Endothelial cell of umbilical vein (primary cell): ENCODE measurements at regions not wholly inside any gene's neighbourhood (a gene's known extent, or its start where the extent isn't known, plus 50 kb on each side); places are given as distances from the start of the nearest gene placed in this dataset.

Experiments used
- BruUV-seq: library from RNA; stranded (reverse); fragments of 400-500 nt; replicated peaks from 2 replicates; lab custom pipeline; 2021; lab: Mats Ljungman, UMichigan
- CTCF ChIA-PET: fragments of 300-600, 350-600 bp; sonication (Branson Sonifier 250); formaldehyde crosslinking; loops from one replicate; lab custom pipeline; 2021; ENCODE audit warnings: antibody characterized with exemption, inconsistent platforms; lab: Charles Lee
- POLR2A ChIA-PET: fragments of 300-600, 350-600 bp; sonication (Branson Sonifier 250); formaldehyde crosslinking; loops from one replicate; lab custom pipeline; 2021; ENCODE audit warnings: antibody characterized with exemption, inconsistent platforms; lab: Charles Lee
- DNase-seq: peaks from one replicate; pipeline ENCODE4 v3.0.0-alpha.2; 2011; ENCODE audit warnings: low read depth, low spot score
- FAIRE-seq: peaks from 2 replicates; lab custom pipeline; 2011; peaks lifted over from hg19 to GRCh38; lab: Jason Lieb, UNC
- H2AFZ ChIP-seq: 2 replicates; pipeline ENCODE4 v1.6.0; 2012; ENCODE audit warnings: low read depth, low read length, control low read depth, inconsistent platforms
- H3K27ac ChIP-seq: 2 replicates; pipeline ENCODE4 v1.5.1; 2011; ENCODE audit warnings: low read depth, mild to moderate bottlenecking, control low read depth, low read length, moderate library complexity; ENCODE audit not compliant: insufficient read depth
- H3K27me3 ChIP-seq, 2 experiments: 2 replicates each; pipeline versions ENCODE4 v1.6.0 to v1.6.1; 2011; ENCODE audit warnings: low read length in 2 of 2, mixed read lengths in 1 of 2; ENCODE audit not compliant: control insufficient read depth in 2 of 2, insufficient read depth in 2 of 2
- H3K36me3 ChIP-seq, 2 experiments: 2 replicates in 1 of 2; 3 replicates in 1 of 2; pipeline ENCODE4 v1.5.1; 2011; ENCODE audit warnings: low read length in 2 of 2, mild to moderate bottlenecking in 1 of 2, moderate library complexity in 1 of 2; ENCODE audit not compliant: control insufficient read depth in 2 of 2, insufficient read depth in 2 of 2; ENCODE audit errors: extremely low read depth in 1 of 2
- H3K4me1 ChIP-seq: 3 replicates; pipeline ENCODE4 v1.5.1; 2011; ENCODE audit warnings: mild to moderate bottlenecking, low read length; ENCODE audit not compliant: control insufficient read depth, insufficient read depth; ENCODE audit errors: extremely low read depth
- H3K4me2 ChIP-seq: 2 replicates; pipeline ENCODE4 v1.6.1; 2011; ENCODE audit warnings: low read length, control low read depth, mixed read lengths; ENCODE audit not compliant: insufficient read depth
- H3K4me3 ChIP-seq, 3 experiments: fragments of 200-600 bp in 1 of 3; sonication (generic), shearing (Covaris generic) in 1 of 3; replicated peaks in 1 of 3; 2 replicates each; pipeline ENCODE4 v1.5.1; 2011 to 2016; ENCODE audit warnings: control low read depth in 3 of 3, low read length in 3 of 3, mild to moderate bottlenecking in 2 of 3, inconsistent platforms in 1 of 3, low read depth in 1 of 3, moderate library complexity in 1 of 3; ENCODE audit not compliant: insufficient read depth in 1 of 3
- H3K79me2 ChIP-seq: 2 replicates; pipeline ENCODE4 v1.6.0; 2012; ENCODE audit warnings: low read length, inconsistent platforms; ENCODE audit not compliant: control insufficient read depth, insufficient read depth
- H3K9ac ChIP-seq: replicated peaks from 2 replicates; pipeline ENCODE3; 2011; ENCODE audit warnings: low read length, control low read depth; ENCODE audit not compliant: insufficient read depth; ENCODE audit errors: extremely low read depth
- H3K9me1 ChIP-seq: replicated peaks from 3 replicates; pipeline ENCODE4 v1.6.0; 2011; ENCODE audit warnings: mild to moderate bottlenecking, low read length; ENCODE audit not compliant: control insufficient read depth, insufficient read depth; ENCODE audit errors: extremely low read depth
- H3K9me3 ChIP-seq: replicated peaks from 2 replicates; pipeline ENCODE4 v1.5.1; 2012; ENCODE audit warnings: low read length, inconsistent platforms; ENCODE audit not compliant: control insufficient read depth, insufficient read depth
- H4K20me1 ChIP-seq: replicated peaks from 2 replicates; pipeline ENCODE3; 2011; ENCODE audit warnings: mild to moderate bottlenecking, low read length; ENCODE audit not compliant: control insufficient read depth, insufficient read depth; ENCODE audit errors: extremely low read depth
- EZH2 ChIP-seq: IDR thresholded peaks from 2 replicates; pipeline ENCODE4 v1.6.1; 2012; ENCODE audit warnings: borderline replicate concordance, low read depth, mild to moderate bottlenecking, moderate library complexity, low read length, inconsistent platforms; ENCODE audit not compliant: severe bottlenecking
- FOS ChIP-seq: IDR thresholded peaks from 2 replicates; pipeline ENCODE4 v1.6.1; 2011; ENCODE audit warnings: mild to moderate bottlenecking, low read length, moderate library complexity, borderline replicate concordance; ENCODE audit not compliant: insufficient read depth
- GATA2 ChIP-seq: IDR thresholded peaks from 2 replicates; pipeline ENCODE4 v1.7.0; 2011; ENCODE audit warnings: low read depth, mild to moderate bottlenecking, moderate library complexity, mixed read lengths, low read length; ENCODE audit not compliant: insufficient read length, insufficient read depth
- JUN ChIP-seq: IDR thresholded peaks from 2 replicates; pipeline ENCODE4 v1.6.1; 2011; ENCODE audit warnings: borderline replicate concordance, low read depth; ENCODE audit not compliant: insufficient read length, insufficient read depth
- MAX ChIP-seq: IDR thresholded peaks from 2 replicates; pipeline ENCODE4 v1.6.1; 2011; ENCODE audit not compliant: insufficient read depth, insufficient read length
- MYC ChIP-seq: IDR thresholded peaks from one replicate; pipeline ENCODE4 v1.6.1; 2011; ENCODE audit warnings: mild to moderate bottlenecking, low read depth, low read length
- POLR2A ChIP-seq: IDR thresholded peaks from 2 replicates; pipeline ENCODE4 v1.6.1; 2012; ENCODE audit warnings: low read depth, mild to moderate bottlenecking, control low read depth, low read length
- POLR2AphosphoS5 ChIP-seq: IDR thresholded peaks from 2 replicates; pipeline ENCODE4 v1.6.1; 2012; ENCODE audit warnings: low read depth, mild to moderate bottlenecking, control low read depth, low read length, moderate library complexity; ENCODE audit not compliant: insufficient read depth
- dilution Hi-C: fragments of 300-500 bp; cut with MboI; formaldehyde crosslinking; loops from one replicate; pipeline ENCODE4 v1.15.0; 2019; ENCODE audit warnings: low sequenced_read_pairs; ENCODE audit not compliant: extremely low pct_ligation_motif_present
- intact Hi-C: fragments of 100-400 bp; cut with micrococcal nuclease; formaldehyde crosslinking; loops from one replicate; pipeline ENCODE4 v1.10.0; 2022
- TF ChIP-seq, protein P1 (sequence below), 2 donors: IDR thresholded peaks; 1 replicate in 1 of 2; 2 replicates in 1 of 2; pipeline ENCODE4 v1.5.1; 2011; ENCODE audit warnings: low read length in 2 of 2, mild to moderate bottlenecking in 2 of 2, moderate library complexity in 2 of 2, control low read depth in 1 of 2, inconsistent platforms in 1 of 2, low read depth in 1 of 2; ENCODE audit not compliant: insufficient read depth in 1 of 2; ENCODE audit errors: extremely low read depth in 1 of 2

DNA sequence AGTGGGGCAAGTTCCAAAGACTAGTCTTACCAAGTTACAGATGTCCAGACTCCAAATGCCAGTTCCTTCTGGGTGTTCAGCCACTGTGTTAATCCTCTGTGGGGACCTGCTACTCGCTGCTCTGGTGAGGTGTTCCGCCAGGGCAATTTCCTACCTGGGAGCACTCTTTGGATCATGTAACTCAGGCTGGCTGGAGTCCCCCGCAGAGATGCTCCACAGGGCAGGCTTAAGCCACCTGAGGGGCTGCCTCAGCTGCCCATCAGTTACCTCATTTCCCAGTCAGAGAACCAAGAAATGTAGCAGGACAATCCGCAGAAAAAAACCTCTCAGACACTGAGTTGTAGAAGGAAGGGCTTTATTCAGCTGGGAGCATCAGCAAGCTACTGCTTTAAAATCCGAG is 133.8 kb downstream of the ZNF737 start:
- Histone ChIP-seq H2AFZ (no peak overlapping the region), H3K79me2 (no peaks in the 10 kb centered on the region), H3K4me1 (no peaks in the 10 kb centered on the region), H3K4me2 (no peak overlapping the region), H4K20me1 (no peaks in the 10 kb centered on the region), H3K9me1 (no peaks in the 10 kb centered on the region), H3K9me3 (peaks cover 2% of the 10 kb centered on the region), H3K9ac (no peak overlapping the region), H3K27me3 (no peaks in the 10 kb centered on the region), H3K27ac (no peak overlapping the region), H3K36me3 (no peaks in the 10 kb centered on the region), H3K4me3 (no peak overlapping the region)
- BruUV-seq: no TSS peak
- TF ChIP-seq POLR2AphosphoS5 (no peak), MYC (no peak), MAX (no peak), JUN (no peak), FOS (no peak), GATA2 (no peak), EZH2 (no peak), POLR2A (no peak)
- TF ChIP-seq, protein P1, sequence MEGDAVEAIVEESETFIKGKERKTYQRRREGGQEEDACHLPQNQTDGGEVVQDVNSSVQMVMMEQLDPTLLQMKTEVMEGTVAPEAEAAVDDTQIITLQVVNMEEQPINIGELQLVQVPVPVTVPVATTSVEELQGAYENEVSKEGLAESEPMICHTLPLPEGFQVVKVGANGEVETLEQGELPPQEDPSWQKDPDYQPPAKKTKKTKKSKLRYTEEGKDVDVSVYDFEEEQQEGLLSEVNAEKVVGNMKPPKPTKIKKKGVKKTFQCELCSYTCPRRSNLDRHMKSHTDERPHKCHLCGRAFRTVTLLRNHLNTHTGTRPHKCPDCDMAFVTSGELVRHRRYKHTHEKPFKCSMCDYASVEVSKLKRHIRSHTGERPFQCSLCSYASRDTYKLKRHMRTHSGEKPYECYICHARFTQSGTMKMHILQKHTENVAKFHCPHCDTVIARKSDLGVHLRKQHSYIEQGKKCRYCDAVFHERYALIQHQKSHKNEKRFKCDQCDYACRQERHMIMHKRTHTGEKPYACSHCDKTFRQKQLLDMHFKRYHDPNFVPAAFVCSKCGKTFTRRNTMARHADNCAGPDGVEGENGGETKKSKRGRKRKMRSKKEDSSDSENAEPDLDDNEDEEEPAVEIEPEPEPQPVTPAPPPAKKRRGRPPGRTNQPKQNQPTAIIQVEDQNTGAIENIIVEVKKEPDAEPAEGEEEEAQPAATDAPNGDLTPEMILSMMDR (IDR thresholded peaks at IDR 0.05; ENCODE audit: extremely low read depth in 1 of 2, insufficient read depth in 1 of 2, low read depth in 1 of 2, low read length in 2 of 2): no peak
- no peak for DNase-seq
- ChIA-PET CTCF (no interaction called here), POLR2A (no interaction called here)
- intact Hi-C loops: no loop called here
- dilution Hi-C loops: no loop called here
- FAIRE-seq: no peak
